GM21723 (cell line): ENCODE measurements at regions not wholly inside any gene's neighbourhood (a gene's known extent, or its start where the extent isn't known, plus 50 kb on each side); places are given as distances from the start of the nearest gene placed in this dataset.
"Not testable (repeated sequence)": the region's sequence is repeated elsewhere in the genome, so short reads cannot be mapped to it uniquely, and the experiment has no call there.

Source experiments
- ATAC-seq: cut with Tn5 transposase; IDR thresholded peaks from one replicate; pipeline ENCODE4 v1.9.1; 2021; ENCODE audit warnings: mild to moderate bottlenecking, moderate library complexity; ENCODE audit not compliant: unreplicated experiment

GRCh38 chr18:73168236-73168635, 300.4 kb upstream of the NETO1 start:
- no peak for ATAC-seq

- no peak for ATAC-seq
Measured at GRCh38 chr18:73164430-73164829, 296.6 kb upstream of the NETO1 start.

- ATAC-seq = no peak
Measured at GRCh38 chr18:73163236-73163635, 295.4 kb upstream of the NETO1 start.

GRCh38 chr18:73156117-73156516, 288.3 kb upstream of the NETO1 start:
- no peak for ATAC-seq

- no peak for ATAC-seq
Measured at GRCh38 chr18:73153271-73153670, 285.5 kb upstream of the NETO1 start.

GRCh38 chr18:73151086-73151485, 283.3 kb upstream of the NETO1 start:
- no peak for ATAC-seq

- ATAC-seq = no peak
Measured at GRCh38 chr18:73150199-73150598, 282.4 kb upstream of the NETO1 start.

GRCh38 chr18:73147590-73147989, 279.8 kb upstream of the NETO1 start:
- no peak for ATAC-seq

- ATAC-seq = no peak
Measured at GRCh38 chr18:73144030-73144429, 276.2 kb upstream of the NETO1 start.

- peak; percentile 63 for ATAC-seq
Measured at GRCh38 chr18:73136134-73136533, 268.3 kb upstream of the NETO1 start.

- ATAC-seq = no peak
Measured at GRCh38 chr18:73124175-73124574, 256.4 kb upstream of the NETO1 start.

- ATAC-seq = no peak
Measured at GRCh38 chr18:73121207-73121606, 253.4 kb upstream of the NETO1 start.

- ATAC-seq = no peak
Measured at GRCh38 chr18:73120626-73121025, 252.8 kb upstream of the NETO1 start.

- no peak for ATAC-seq
Measured at GRCh38 chr18:73119574-73119973, 251.8 kb upstream of the NETO1 start.

- ATAC-seq = no peak
Measured at GRCh38 chr18:73118121-73118816, 250.5 kb upstream of the NETO1 start.

- ATAC-seq = no peak
Measured at GRCh38 chr18:73110307-73110706, 242.5 kb upstream of the NETO1 start.

GRCh38 chr18:73101977-73102376, 234.2 kb upstream of the NETO1 start:
- no peak for ATAC-seq

- ATAC-seq = not testable (repeated sequence)
Measured at GRCh38 chr18:73101491-73101890, 233.7 kb upstream of the NETO1 start.

GRCh38 chr18:73099759-73100158, 232.0 kb upstream of the NETO1 start:
- ATAC-seq = no peak

- ATAC-seq = no peak
Measured at GRCh38 chr18:73093687-73094250, 226.0 kb upstream of the NETO1 start.

- ATAC-seq = no peak
Measured at GRCh38 chr18:73088445-73088844, 220.7 kb upstream of the NETO1 start.

- ATAC-seq = no peak
Measured at GRCh38 chr18:73087282-73087977, 219.6 kb upstream of the NETO1 start.
